ENCODE measurements at regions not wholly inside any gene's neighbourhood (a gene's known extent, or its start where the extent isn't known, plus 50 kb on each side); places are given as distances from the start of the nearest gene placed in this dataset.

DNA sequence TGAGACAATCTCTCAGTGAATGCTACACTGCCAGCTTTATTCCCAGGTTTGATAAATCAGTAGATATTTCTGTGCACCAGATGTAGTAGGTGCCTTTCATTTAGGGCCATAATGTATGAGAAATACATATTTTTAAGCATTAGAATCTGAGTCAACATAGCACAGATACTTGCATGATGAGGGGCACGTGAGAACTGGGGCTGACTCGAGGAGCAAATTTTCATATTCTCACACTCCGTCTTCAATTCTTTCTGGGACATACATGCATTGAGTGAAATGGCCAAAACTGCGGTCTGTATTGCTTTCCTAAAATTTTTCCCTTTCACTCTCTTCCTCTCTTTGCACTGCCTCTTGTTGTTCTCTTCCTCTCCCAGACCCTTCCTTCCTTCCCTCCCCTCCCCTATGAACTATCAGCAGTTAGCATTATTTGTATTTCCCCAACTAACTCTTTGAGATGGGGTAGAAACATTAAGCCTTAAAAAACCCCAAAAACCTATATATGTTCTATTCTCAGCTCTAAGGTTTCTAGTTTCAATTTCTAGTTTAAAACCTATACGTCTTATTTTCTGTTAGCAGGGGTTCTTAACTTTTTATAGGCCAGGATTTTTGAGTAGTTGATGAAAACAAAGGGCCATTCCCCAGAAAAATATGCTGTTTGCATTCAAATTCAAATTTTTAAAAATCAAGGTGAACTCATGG is 289.1 kb downstream of the PTBP2 start:
- Histone ChIP-seq H3K9me3 (no peaks in the 10 kb centered on the region), H3K27ac (no peak overlapping the region), H3K36me3 (no peaks in the 10 kb centered on the region), H3K27me3 (no peaks in the 10 kb centered on the region), H3K4me1 (no peaks in the 10 kb centered on the region), H3K4me3 (replicated peaks in 1 of 3) (no peak overlapping the region)
- intact Hi-C loops (cut with DNase I), result no loop called here
- DNase-seq, result no peak
- no peak for TF ChIP-seq POLR2A (IDR thresholded peaks at IDR 0.05)
- TF ChIP-seq, protein P1, sequence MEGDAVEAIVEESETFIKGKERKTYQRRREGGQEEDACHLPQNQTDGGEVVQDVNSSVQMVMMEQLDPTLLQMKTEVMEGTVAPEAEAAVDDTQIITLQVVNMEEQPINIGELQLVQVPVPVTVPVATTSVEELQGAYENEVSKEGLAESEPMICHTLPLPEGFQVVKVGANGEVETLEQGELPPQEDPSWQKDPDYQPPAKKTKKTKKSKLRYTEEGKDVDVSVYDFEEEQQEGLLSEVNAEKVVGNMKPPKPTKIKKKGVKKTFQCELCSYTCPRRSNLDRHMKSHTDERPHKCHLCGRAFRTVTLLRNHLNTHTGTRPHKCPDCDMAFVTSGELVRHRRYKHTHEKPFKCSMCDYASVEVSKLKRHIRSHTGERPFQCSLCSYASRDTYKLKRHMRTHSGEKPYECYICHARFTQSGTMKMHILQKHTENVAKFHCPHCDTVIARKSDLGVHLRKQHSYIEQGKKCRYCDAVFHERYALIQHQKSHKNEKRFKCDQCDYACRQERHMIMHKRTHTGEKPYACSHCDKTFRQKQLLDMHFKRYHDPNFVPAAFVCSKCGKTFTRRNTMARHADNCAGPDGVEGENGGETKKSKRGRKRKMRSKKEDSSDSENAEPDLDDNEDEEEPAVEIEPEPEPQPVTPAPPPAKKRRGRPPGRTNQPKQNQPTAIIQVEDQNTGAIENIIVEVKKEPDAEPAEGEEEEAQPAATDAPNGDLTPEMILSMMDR (IDR thresholded peaks at IDR 0.05), result no peak
- 87 to 92% methylated on average over 5 of the region's 5 CpGs for WGBS, 2 donors

DNA sequence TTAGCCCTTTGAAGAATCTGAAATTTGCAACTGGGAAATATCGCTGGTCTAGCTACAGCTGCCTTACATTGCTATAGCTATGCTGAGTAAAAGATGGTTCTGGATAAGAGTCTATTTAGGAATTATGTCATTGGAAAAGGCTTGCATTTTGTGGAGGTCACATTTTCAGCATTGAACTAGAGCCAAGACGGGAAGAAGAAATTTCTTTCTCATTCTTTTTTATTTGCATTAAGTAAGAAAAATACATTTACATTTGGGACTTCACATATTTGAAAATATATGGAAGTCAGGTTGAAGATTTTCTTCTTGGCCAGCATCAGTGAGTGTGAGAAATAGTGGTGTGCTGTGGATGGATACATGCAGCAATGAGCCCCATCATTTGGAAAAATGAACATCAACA is 291.6 kb downstream of the PTBP2 start:
- H3K27me3 ChIP-seq, result no peaks in the 10 kb centered on the region
- H3K36me3 ChIP-seq, result no peaks in the 10 kb centered on the region
- TF ChIP-seq, protein P1 (IDR thresholded peaks at IDR 0.05), result no peak
- no peak for TF ChIP-seq POLR2A (IDR thresholded peaks at IDR 0.05)
- no peak overlapping the region for H3K27ac ChIP-seq
- intact Hi-C loops (cut with DNase I), result no loop called here
- no peaks in the 10 kb centered on the region for H3K4me1 ChIP-seq
- H3K9me3 ChIP-seq, result no peaks in the 10 kb centered on the region
- no peak overlapping the region for H3K4me3 ChIP-seq (replicated peaks in 1 of 3)
- whole genome bisulfite sequencing, 2 donors, result 88 to 89% methylated on average over 2 of the region's 2 CpGs
- no peak for DNase-seq

DNA sequence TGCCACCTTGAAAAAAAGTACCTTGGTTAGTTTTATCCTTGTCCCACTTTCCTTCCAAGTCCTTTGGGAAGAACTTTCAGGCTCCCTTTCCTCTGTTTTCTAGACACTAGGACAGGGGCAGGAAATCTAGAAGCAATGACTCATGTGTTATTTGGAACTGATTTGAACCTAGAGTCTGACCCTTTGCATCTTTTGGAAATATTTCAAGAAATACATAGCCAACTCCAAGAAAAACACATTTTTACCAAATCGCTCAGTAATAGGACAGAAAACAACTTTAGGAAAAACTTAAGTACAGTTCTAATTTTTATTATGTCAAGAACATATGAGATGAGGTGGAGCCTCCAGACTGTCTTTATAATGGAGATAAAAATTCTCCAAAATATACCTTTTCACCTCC is 292.4 kb downstream of the PTBP2 start:
- TF ChIP-seq, protein P1 (IDR thresholded peaks at IDR 0.05), result no peak
- no peak overlapping the region for H3K4me3 ChIP-seq (replicated peaks in 1 of 3)
- intact Hi-C loops (cut with DNase I), result no loop called here
- H3K36me3 ChIP-seq, result no peaks in the 10 kb centered on the region
- no peak overlapping the region for H3K27ac ChIP-seq
- H3K4me1 ChIP-seq, result no peaks in the 10 kb centered on the region
- no peaks in the 10 kb centered on the region for H3K27me3 ChIP-seq
- 69 to 72% methylated on average over 1 of the region's 1 CpG for WGBS, 2 donors
- H3K9me3 ChIP-seq, result no peaks in the 10 kb centered on the region
- DNase-seq, result no peak

DNA sequence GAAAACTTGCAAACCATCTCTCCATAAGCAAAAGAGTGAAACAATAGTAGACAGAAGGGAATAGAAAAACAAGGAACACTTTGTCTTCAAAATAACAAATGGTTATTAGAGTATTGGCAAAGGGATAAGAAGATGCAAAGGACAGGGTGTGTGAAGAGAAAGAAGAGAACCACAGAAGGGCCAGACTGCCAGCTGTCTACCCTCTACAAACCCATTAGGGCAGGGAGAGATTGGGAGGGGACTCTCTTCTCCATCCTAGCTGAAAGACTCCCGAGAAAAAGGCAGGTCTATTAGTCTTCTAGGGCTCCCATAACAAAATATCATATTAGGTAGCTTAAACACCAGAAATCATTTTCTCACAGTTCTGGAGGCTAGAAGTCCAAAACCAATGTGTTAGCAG is 292.8 kb downstream of the PTBP2 start:
- no peak overlapping the region for H3K4me3 ChIP-seq (replicated peaks in 1 of 3)
- H3K36me3 ChIP-seq, result no peaks in the 10 kb centered on the region
- H3K27me3 ChIP-seq, result no peaks in the 10 kb centered on the region
- no peaks in the 10 kb centered on the region for H3K4me1 ChIP-seq
- no peak for TF ChIP-seq POLR2A (IDR thresholded peaks at IDR 0.05)
- intact Hi-C loops (cut with DNase I), result no loop called here
- WGBS, 2 donors, result 67 to 83% methylated on average over 1 of the region's 1 CpG
- no peak overlapping the region for H3K27ac ChIP-seq
- no peak for DNase-seq
- no peaks in the 10 kb centered on the region for H3K9me3 ChIP-seq

DNA sequence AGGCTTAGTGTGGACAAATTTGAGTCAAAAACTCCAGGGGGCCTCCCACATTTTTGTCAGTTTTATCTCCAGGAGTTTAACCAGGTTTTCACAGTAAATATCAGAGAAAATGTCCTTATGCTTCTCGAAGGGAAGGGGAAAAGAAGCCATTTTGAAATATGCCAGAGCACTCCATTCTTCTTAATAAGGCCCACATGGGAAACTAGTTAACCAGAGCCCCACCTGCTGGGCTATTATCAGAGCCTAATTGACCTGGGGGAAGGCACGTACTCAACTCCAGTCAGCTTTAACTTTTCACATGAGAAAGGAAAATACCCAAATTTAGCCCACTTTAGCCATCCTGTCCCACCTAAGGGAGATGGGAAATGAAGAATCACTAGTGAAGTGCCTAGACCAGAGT is 296.3 kb downstream of the PTBP2 start:
- H3K27me3 ChIP-seq, result no peaks in the 10 kb centered on the region
- 43 to 54% methylated on average over 2 of the region's 2 CpGs for WGBS, 2 donors
- no peak overlapping the region for H3K4me3 ChIP-seq (replicated peaks in 1 of 3)
- DNase-seq, result no peak
- no peaks in the 10 kb centered on the region for H3K4me1 ChIP-seq
- H3K36me3 ChIP-seq, result no peaks in the 10 kb centered on the region
- intact Hi-C loops (cut with DNase I), result no loop called here
- H3K27ac ChIP-seq, result no peak overlapping the region
- no peaks in the 10 kb centered on the region for H3K9me3 ChIP-seq
- no peak for TF ChIP-seq POLR2A (IDR thresholded peaks at IDR 0.05)
- TF ChIP-seq, protein P1 (IDR thresholded peaks at IDR 0.05), result no peak
